ENCODE measurements at regions not wholly inside any gene's neighbourhood (a gene's known extent, or its start where the extent isn't known, plus 50 kb on each side); places are given as distances from the start of the nearest gene placed in this dataset.

DNA sequence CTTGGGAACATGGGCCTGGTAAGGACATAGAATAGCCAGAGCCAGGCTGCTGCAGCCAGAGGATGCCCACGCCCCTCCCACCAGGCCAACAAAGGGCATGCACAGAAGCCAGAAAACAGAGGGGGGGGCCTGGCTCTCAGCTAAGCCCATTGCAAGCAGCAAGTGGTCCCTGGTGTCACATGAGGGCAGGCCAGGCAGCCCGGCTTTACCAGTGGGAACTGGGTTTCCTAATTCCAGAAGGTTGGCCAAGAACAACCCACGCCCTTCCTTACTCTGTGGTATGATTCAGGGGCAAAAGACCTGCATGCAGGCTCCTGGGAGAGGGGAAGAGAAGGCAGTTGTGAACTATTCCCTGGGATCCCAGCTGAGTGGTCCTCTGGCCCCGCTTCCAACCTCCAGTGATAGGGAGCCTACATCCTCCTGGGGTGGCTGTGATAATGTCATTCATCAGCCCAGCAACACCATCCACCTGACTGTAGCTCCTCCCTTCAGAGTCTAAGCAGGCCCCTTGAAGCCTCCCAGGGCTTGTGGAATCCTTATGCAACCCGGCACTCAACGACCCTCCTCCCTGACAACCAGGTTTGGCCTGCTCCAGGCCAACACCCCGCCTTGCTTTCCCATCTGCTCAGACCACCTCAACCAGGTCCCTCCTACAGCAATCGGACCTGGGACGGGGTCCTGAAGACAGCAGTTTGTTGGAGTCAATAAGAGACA is 62.1 kb upstream of the LMO1 start:
- Histone ChIP-seq H3K4me2 (no peak overlapping the region), H4K20me1 (no peaks in the 10 kb centered on the region), H3K4me1 (peaks cover 35% of the 10 kb centered on the region), H3K9ac (no peak overlapping the region), H3K36me3 (no peaks in the 10 kb centered on the region), H3K4me3 (no peak overlapping the region), H3K27me3 (no peaks in the 10 kb centered on the region), H3K9me3 (no peaks in the 10 kb centered on the region), H3K27ac (no peak overlapping the region)
- TF ChIP-seq Cebpa-rat (IDR thresholded peaks at IDR 0.05) = no peak

DNA sequence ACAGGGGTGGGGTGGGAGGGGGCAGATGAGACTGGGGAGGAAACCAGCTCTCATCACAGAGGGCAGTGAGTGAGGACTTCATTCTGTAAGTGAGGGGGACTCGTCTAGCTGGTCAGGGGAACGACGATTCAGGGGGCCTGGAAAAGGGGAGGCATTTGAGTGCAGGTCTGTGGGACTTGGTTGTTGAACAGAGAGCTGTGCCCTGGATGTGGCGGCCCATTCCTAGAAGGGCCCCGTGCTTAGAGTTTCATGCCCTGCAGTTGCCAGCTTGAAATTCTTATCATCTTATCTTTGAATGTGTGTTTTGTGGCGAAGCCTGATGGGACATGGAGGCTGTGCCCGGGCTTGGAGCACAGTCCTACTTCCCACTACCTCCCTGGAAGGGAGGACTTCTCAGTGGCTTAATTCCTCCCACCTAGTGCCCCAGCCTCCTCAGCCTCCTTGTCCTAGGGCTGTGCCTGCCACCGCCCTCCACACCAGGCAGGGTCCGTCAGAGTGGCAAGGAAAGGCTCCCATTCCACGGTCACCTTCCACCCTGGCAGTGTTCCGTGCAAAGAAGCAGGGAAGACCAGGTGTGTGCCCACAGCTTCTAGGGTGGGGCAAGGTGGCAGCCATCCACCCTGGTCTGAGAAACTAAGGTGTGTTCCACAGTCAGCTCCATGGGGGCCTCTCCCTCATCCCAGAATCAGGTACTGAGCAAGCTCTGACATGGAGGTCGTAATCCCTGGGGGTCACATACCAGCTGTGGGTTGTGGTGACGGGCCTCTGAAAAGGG is 59.7 kb upstream of the LMO1 start:
- no peak for TF ChIP-seq Cebpa-rat (IDR thresholded peaks at IDR 0.05)
- H3K27me3 ChIP-seq = no peaks in the 10 kb centered on the region
- no peak overlapping the region for H3K4me3 ChIP-seq

DNA sequence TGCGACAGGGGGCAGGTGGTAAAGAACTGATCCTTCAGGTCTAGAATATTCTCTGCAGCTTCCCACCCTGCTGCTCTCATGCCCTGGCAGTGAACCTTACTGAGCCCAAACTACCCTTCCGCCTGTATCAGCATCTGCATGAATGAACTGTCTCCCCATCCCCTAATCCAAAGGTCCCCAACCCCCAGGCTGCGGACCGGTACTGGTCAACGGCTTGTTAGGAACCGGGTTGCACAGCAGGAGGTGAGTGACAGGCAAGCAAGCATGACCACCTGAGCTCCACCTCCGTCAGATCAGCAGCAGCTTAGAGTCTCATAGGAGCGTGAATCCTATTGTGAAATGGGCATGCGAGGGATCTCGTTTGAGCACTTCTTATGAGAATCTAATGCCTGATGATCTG is 58.2 kb upstream of the LMO1 start:
- Histone ChIP-seq H3K9ac (no peak overlapping the region), H3K27me3 (no peaks in the 10 kb centered on the region), H3K9me3 (no peaks in the 10 kb centered on the region), H4K20me1 (no peaks in the 10 kb centered on the region), H3K27ac (no peak overlapping the region), H3K4me3 (no peak overlapping the region), H3K4me2 (no peak overlapping the region), H3K4me1 (peaks cover 5% of the 10 kb centered on the region; the same call in 1 of the 2 replicates), H3K36me3 (no peaks in the 10 kb centered on the region)
- no peak for TF ChIP-seq Cebpa-rat (IDR thresholded peaks at IDR 0.05)

More for the DNA sequence above, 59.7 kb upstream of the LMO1 start:
- no peaks in the 10 kb centered on the region for H3K9me3 ChIP-seq
- no peak overlapping the region for H3K9ac ChIP-seq
- H4K20me1 ChIP-seq = no peaks in the 10 kb centered on the region
- H3K4me2 ChIP-seq = no peak overlapping the region
- peaks cover 11% of the 10 kb centered on the region for H3K4me1 ChIP-seq
- no peaks in the 10 kb centered on the region for H3K36me3 ChIP-seq
- H3K27ac ChIP-seq = no peak overlapping the region

DNA sequence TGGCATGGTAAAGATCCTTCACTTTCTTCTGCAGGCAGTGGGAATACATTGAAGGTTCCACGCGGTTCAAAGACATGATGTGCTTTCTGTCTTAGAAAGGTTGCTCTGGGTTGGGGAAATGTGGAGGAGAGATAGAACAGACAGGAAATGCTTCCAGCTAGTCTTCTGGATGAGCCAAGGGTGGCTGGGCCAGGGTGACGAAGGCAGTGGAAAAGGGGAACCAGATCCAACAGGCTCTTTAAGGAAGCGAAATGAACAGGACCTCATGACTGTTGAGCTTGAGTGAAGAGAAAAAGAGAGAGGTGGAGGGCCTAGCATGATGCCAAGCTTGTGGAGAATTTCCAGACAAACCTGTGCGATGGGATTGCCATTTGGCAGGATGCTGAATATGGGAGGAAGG is 56.4 kb upstream of the LMO1 start:
- Histone ChIP-seq H3K27me3 (no peaks in the 10 kb centered on the region), H4K20me1 (no peaks in the 10 kb centered on the region), H3K36me3 (no peaks in the 10 kb centered on the region), H3K4me1 (peaks cover 5% of the 10 kb centered on the region; the same call in 1 of the 2 replicates), H3K4me3 (no peak overlapping the region), H3K4me2 (no peak overlapping the region), H3K9me3 (no peaks in the 10 kb centered on the region), H3K27ac (no peak overlapping the region), H3K9ac (no peak overlapping the region)
- TF ChIP-seq Cebpa-rat (IDR thresholded peaks at IDR 0.05) = no peak

DNA sequence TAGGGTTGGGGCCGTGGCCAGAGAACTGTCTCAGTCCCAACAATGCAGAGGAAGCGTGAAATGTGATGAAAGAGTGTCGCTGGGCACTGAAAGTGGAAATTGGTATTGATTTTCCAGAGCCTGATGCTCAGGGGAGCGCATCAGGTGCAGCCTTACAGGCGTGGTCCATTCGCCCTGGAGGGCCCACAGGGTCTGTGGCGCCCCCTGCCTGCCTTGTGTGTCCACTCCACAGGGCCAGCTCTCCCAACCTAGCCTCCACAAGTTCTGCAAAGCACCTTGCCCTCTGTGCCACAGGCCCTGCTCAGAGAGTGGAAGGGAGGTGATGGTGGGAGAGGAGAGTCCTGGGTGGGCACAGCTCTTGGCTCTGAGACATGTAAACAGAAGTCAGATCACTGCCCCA is 54.9 kb upstream of the LMO1 start:
- H3K27me3 ChIP-seq = no peaks in the 10 kb centered on the region
- no peaks in the 10 kb centered on the region; the same call in 1 of the 2 replicates for H3K4me1 ChIP-seq
- H3K27ac ChIP-seq = no peak overlapping the region
- no peak overlapping the region for H3K9ac ChIP-seq
- H3K4me2 ChIP-seq = no peak overlapping the region
- no peaks in the 10 kb centered on the region for H3K36me3 ChIP-seq
- no peaks in the 10 kb centered on the region for H3K9me3 ChIP-seq
- no peak overlapping the region for H3K4me3 ChIP-seq
- TF ChIP-seq Cebpa-rat (IDR thresholded peaks at IDR 0.05) = no peak
- H4K20me1 ChIP-seq = no peaks in the 10 kb centered on the region

DNA sequence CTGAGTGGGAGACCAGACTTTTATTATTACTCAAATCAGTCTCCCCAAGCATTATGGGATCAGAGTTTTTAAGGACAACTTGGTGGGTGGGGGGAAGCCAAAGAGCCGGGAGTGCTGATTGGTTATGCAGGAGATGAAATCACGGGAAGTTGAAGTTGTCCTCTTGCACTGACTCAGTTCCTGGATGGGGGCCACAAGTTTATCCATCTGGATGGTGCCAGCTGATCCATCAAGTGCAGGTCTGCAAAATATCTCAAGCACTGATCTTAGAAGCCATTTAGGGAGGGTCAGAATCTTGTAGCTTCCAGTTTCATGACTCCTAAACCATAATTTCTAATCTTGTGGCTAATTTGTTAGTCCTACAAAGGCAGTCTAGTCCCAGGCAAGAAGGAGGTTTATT is 53.5 kb upstream of the LMO1 start:
- H3K27me3 ChIP-seq = no peaks in the 10 kb centered on the region

DNA sequence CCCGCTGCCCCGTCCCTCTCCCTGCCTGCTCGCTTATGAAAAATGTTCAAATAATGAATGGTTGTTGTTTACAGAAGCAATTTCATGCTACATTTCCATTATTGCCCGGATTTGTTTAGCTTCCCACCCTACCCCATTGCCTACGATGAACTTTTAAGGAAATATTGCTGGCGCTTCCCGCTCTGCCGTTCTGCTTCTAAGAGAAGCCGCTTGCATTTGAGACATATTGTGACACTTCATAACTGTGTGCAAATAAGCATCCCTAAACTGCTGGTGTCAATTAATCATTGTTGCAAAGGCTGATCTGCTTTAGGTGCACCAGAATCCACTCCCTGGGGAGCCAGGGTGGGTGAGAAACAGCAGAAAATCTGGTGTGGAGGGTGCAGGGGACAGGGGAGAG is 52.3 kb upstream of the LMO1 start:
- Histone ChIP-seq H4K20me1 (no peaks in the 10 kb centered on the region), H3K36me3 (no peaks in the 10 kb centered on the region), H3K27me3 (no peaks in the 10 kb centered on the region), H3K9ac (no peak overlapping the region), H3K4me2 (no peak overlapping the region), H3K9me3 (no peaks in the 10 kb centered on the region), H3K27ac (no peak overlapping the region), H3K4me1 (no peaks in the 10 kb centered on the region), H3K4me3 (no peak overlapping the region)
- TF ChIP-seq Cebpa-rat (IDR thresholded peaks at IDR 0.05) = no peak

More for the DNA sequence above, 53.5 kb upstream of the LMO1 start:
- H3K4me2 ChIP-seq = no peak overlapping the region
- no peak for TF ChIP-seq Cebpa-rat (IDR thresholded peaks at IDR 0.05)
- H3K4me1 ChIP-seq = no peaks in the 10 kb centered on the region
- H3K36me3 ChIP-seq = no peaks in the 10 kb centered on the region
- no peak overlapping the region for H3K9ac ChIP-seq
- H4K20me1 ChIP-seq = no peaks in the 10 kb centered on the region
- no peak overlapping the region for H3K27ac ChIP-seq
- no peaks in the 10 kb centered on the region for H3K9me3 ChIP-seq
- no peak overlapping the region for H3K4me3 ChIP-seq

DNA sequence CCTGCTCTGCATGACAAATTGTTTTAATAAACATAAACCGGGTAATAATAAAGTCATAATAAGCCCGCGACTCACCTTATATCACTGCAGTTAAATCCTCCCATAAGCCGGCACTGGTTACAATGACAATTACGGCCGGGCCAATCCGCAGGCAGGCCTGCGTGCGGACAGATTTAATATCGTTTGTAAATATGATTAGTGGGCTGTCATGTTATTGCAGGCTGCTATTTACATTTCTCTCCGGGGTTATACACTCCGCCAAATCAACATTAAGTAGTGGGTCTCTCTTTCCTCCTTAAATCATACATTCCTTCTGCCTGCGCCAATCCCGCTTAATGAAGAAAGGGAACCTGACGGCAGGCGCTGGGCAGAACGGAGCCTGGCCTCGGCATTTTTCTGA is 51.8 kb upstream of the LMO1 start:
- Histone ChIP-seq H3K4me3 (no peak overlapping the region), H3K27me3 (no peaks in the 10 kb centered on the region), H3K4me2 (no peak overlapping the region), H3K9ac (no peak overlapping the region), H3K4me1 (no peaks in the 10 kb centered on the region), H3K36me3 (no peaks in the 10 kb centered on the region), H4K20me1 (no peaks in the 10 kb centered on the region), H3K27ac (no peak overlapping the region), H3K9me3 (no peaks in the 10 kb centered on the region)
- TF ChIP-seq Cebpa-rat (IDR thresholded peaks at IDR 0.05) = no peak

DNA sequence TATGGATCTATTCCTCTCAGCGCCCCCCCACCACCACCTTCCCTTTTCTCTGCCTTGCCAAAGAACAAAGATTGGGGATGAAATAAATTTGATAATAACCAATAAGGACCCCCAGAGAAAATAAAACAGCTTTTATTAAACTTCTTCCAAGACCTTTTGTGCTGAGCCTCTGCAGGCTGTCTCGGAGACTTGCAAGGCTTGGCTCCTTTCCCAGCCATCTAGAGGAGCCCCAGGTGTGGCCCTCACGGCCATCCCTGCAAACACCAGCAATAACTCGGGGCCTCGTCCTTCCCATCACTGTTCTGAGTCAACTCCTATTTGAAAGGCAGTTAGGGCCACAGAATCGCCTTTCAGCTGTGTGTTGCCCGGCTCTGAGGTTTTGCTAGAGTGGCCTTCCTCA is 51.2 kb upstream of the LMO1 start:
- TF ChIP-seq Cebpa-rat (IDR thresholded peaks at IDR 0.05) = no peak
- Histone ChIP-seq H3K4me3 (no peak overlapping the region), H4K20me1 (no peaks in the 10 kb centered on the region), H3K27ac (no peak overlapping the region), H3K4me2 (no peak overlapping the region), H3K36me3 (no peaks in the 10 kb centered on the region), H3K9ac (no peak overlapping the region), H3K27me3 (no peaks in the 10 kb centered on the region), H3K9me3 (no peaks in the 10 kb centered on the region), H3K4me1 (no peaks in the 10 kb centered on the region)

DNA sequence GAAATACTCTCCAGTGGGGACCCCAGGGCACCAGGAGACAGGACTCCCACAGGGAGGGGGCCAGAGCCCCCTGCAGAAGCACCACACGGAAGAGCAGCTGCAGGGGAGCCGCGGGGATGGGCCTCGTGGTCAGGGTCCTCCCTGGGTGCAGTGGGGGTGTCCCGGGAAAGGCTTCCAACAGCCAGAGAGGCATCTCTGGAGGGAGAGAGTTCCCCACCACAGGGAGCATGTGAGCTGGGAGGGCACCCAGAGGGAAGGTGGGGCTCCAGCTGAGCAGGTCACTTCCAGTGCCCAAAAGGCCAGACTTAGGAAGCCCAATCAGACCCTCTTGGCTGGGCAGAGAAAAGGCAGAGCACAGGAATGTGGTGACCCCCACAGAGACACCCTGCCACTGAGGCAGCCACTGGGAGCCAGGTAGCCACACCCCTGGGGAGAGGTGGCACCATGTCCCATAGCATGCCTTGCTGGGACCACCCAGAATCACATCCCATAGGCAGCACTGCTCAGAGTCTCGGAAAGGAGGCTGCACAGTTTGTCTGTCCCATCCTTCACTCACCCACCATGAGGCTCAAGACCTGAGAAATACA is 49.9 kb upstream of the LMO1 start:
- Histone ChIP-seq H3K4me3 (no peak overlapping the region), H3K9me3 (no peaks in the 10 kb centered on the region), H3K27me3 (no peaks in the 10 kb centered on the region)

More for the DNA sequence above, 49.9 kb upstream of the LMO1 start:
- no peak overlapping the region for H3K27ac ChIP-seq
- no peaks in the 10 kb centered on the region for H4K20me1 ChIP-seq
- no peaks in the 10 kb centered on the region for H3K36me3 ChIP-seq
- no peak overlapping the region for H3K4me2 ChIP-seq
- no peak for TF ChIP-seq Cebpa-rat (IDR thresholded peaks at IDR 0.05)
- H3K9ac ChIP-seq = no peak overlapping the region
- H3K4me1 ChIP-seq = no peaks in the 10 kb centered on the region
